Spleen (tissue), 7 donors: ENCODE measurements at regions not wholly inside any gene's neighbourhood (a gene's known extent, or its start where the extent isn't known, plus 50 kb on each side); places are given as distances from the start of the nearest gene placed in this dataset.

Experiments
- CTCF ChIP-seq, 11 experiments: fragments of 200-600 bp in 7 of 11; fragments of 450-650 bp in 4 of 11; sonication (generic) in 4 of 11; IDR thresholded peaks in 8 of 11; conservative IDR thresholded peaks in 3 of 11; 1 replicate in 7 of 11; 2 replicates in 4 of 11; pipeline versions ENCODE4 v1.4.0 to v1.8.0; 2016 to 2021; ENCODE audit warnings: antibody characterized with exemption in 11 of 11, inconsistent platforms in 4 of 11, mild to moderate bottlenecking in 1 of 11
- POLR2A ChIP-seq, 3 donors: fragments of 450-650 bp; IDR thresholded peaks; one replicate each; pipeline ENCODE4 v1.5.1; 2017; ENCODE audit warnings: antibody characterized with exemption in 3 of 3, mild to moderate bottlenecking in 1 of 3
- POLR2AphosphoS5 ChIP-seq, 3 donors: sonication (generic); formaldehyde crosslinking; IDR thresholded peaks; one replicate each; pipeline ENCODE4 v1.5.1; 2017; ENCODE audit warnings: antibody characterized with exemption in 3 of 3
- donor health status: DM: no; HTN: no; CAD: no; lungs with moderate emphysema.
- donor health status: DM: no; HTN: no; CAD: no.
- donor health status: DM: no; HTN: no; CAD: no.

- TF ChIP-seq POLR2A (IDR thresholded peaks at IDR 0.05) (no peak), CTCF (IDR thresholded peaks at IDR 0.05 in 8 of 11, conservative IDR thresholded peaks at IDR 0.05 in 3 of 11) (no peak), POLR2AphosphoS5 (IDR thresholded peaks at IDR 0.05) (no peak)
These were observed 319.8 kb downstream of the FBXO15 start for GRCh38 chr18:73827801-73828200.
